Hematopoietic multipotent progenitor cell treated with erythropoietin and hydrocortisone succinate and interleukin-3 and kit ligand, for 17 days (in vitro differentiated cells): ENCODE measurements at regions not wholly inside any gene's neighbourhood (a gene's known extent, or its start where the extent isn't known, plus 50 kb on each side); places are given as distances from the start of the nearest gene placed in this dataset.

Experiments
- DNase-seq: peaks from one replicate; pipeline ENCODE4 v3.0.0-alpha.2; 2015; ENCODE audit warnings: low spot score

DNA sequence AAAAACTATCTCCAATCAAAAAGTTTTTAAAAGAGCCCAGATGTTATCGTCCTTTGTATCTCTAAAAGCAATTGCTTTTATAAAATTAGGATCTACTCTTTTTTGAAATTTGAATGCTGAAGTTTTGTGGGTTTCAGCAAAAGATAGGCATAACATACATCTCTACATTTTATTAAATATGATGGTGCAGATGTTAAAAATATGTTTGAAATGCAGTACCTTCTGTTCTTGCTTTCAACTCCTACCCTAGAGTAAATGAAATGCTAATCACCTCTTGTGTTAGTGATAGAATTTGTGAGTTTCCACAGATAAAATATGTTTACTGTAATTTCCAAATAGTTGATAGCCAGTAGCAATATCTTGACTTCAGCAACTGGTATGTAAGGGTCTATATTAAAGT lies 95.7 kb upstream of the VPREB1 start:
- no peak for DNase-seq

DNA sequence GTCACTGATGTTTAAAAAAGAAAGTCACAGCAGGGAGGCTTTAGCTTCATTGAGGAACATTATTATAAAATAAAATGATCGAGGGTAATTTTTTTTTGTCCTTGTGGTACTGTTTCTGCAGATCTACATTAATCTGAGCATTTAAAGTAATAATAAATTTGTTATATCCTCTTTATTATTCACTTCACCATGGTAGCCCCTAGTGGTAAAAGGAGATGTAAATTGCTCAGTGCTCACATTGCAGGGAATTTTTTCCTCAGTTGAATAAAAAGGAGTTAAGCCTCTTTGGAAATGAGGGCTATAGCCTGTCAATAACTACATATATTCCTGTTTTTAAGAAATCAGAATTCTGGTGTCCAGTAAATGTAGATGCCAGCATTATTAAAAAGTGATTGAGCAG lies 99.7 kb upstream of the VPREB1 start:
- DNase-seq, result no peak

DNA sequence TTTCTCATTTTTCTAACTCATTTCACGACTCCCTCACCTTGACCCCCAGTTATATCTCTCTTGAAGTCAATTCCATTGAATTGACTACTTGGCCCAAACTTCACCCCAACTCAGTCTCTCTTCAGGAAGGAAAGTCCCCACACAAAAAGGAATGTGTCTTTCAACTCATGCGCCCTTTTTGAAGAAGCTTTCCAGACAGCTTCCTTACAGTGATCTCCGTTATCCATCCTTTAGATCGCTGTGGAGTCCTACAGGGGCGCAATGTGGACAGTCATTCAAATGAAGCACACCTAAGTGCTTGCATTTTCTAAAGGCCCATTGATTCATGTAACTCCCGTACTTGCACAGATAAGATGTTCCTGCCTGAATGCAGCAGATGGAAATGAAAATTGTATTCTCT lies 101.1 kb upstream of the VPREB1 start:
- DNase-seq, result no peak

DNA sequence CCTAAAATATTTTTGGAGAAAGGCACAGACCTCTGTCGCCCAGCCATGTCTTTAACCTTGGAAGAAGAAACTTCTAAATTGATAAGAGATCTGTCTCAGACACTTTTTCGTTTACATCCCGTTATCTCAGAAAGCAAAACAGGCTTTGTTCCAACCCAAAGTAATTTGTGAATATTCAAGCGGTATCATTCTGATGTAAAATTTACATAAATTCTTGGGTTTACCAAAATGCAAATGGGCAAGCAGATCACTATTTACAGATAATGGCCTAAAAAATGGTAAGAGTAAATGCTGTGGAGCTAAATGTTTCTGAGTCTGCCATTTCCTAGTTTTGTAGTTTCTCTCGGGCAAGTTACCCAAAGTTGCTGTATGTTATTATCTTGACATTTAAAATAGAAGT lies 101.9 kb upstream of the VPREB1 start:
- no peak for DNase-seq

DNA sequence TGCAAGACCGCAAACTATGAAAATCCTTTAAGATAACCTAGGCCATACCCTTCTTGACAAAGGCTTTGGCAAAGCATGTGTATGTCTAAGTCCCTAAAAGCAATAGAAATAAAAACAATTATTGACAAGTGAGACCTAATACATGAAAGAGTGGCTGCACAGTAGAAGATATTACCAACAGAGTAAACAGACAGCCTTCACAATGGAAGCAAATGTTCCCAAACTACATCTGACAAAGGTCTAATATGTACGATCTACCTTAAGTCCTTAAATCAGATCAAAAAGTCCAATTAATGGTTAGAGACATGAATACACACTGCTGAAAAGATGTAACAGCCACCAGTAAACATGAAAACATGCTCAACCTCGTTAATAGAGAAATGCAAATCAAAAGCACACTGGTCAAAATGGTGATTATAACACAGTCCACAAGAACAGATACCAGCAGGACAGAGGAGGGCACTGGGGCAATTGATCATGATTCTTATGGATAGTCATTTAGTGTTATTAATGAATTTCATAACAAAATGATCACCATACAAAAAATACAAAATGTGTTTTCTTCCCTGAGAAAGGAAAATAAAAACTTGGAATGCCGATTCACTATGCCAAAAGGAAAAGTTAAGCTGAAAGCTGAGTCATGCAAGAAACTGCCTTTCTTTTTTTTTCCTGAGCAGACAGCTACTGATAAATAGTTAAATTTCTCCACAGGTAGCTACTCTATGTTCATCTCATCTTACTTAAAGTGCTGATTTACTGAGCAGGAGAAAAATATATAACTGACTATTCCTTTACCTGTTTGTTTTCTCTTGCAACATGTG lies 102.6 kb upstream of the VPREB1 start:
- no peak for DNase-seq

- DNase-seq, result no peak
These were observed 103.6 kb upstream of the VPREB1 start for GRCh38 chr22:22141031-22141430.

- no peak for DNase-seq
These were observed 105.2 kb upstream of the VPREB1 start for GRCh38 chr22:22139364-22139763.

DNA sequence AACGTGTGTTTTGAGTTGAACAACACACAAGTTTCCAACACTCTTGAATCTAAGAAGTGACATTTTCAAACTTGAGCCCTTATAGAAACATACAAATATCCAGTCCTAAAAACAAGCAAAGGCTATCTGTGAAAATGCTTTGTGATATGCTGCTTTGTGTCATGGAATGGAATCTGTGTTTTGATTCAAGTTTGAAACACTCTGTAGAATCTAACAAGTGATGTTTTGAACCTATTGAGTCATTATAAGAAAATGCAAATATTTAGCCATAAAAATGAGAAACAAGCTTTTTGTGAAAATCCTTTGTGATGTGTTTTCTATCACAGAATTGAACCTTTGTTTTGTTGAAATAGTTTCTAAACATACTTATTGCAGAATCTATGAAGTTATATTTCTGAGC lies 105.7 kb upstream of the VPREB1 start:
- DNase-seq, result no peak

- DNase-seq, result no peak
These were observed 106.7 kb upstream of the VPREB1 start for GRCh38 chr22:22137891-22138290.

GRCh38 chr22:22133910-22134309 lies 110.7 kb upstream of the VPREB1 start:
- no peak for DNase-seq

- DNase-seq, result no peak
These were observed 113.5 kb upstream of the VPREB1 start for GRCh38 chr22:22130953-22131608.

- no peak for DNase-seq
These were observed 115.2 kb upstream of the VPREB1 start for GRCh38 chr22:22129387-22129786.

DNA sequence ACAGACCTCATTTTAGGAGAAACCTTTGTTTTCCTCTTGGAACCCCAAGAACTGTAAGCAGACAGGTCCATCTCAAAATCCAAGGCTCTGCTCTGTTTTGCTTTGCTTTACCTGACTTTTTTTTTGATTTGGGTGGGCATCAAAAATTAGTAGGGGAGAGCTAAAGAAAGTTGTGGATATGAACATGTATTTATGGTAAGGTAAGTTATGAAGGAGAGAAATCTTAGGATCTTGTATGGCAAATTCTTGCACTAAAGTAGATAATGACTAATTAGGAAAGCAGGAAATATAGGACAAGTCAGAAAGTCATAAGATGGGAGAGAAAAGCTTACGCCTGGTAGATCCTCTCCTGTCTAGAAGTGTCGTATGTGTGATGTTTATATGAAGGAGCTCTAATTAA lies 116.1 kb upstream of the VPREB1 start:
- no peak for DNase-seq

DNA sequence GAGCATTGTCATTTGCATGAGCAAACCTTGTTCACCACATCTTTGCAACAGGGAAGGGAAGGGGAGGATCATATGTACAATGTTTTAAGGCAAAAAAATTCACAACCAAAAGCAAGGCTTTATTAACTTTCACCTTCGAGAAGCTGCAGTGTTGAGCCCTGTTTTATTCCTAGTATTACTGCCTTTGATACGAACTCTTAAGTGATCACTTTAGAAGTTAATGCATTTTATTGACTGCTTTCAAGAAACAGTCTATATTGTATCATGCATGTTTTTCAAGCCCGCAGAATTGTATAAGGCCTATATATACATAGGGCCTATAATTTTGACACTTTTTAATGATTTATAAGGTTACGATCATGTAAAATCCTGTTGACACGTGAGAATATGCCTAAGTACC lies 117.5 kb upstream of the VPREB1 start:
- no peak for DNase-seq

GRCh38 chr22:22125579-22126468 lies 118.8 kb upstream of the VPREB1 start:
- DNase-seq, result no peak

DNA sequence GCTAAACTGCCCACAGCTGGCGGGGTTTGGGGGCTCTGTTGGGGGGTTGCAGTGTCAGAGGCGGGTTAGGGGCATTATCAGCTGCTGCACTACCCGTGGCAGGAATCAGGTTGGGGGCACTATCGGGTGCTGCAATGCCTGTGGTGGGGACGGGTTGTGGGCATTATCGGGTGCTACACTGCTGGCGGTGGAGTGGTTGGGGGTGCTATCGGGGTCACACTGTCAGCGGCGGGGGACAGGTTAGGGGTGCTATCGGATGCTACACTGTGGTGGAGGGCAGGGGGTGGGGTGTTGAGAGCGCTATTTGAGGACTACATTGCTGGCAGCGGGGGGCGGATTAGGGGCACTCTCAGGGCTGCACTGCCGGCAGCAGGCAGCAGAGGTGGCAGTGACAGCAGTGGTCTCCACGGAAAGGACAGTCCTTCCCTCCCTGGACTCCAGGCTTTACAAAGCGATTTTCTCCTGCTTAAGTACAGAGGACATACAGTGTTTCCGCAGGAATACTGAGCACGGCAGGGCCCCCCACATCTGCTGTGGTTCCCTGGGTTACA lies 119.5 kb upstream of the VPREB1 start:
- DNase-seq, result no peak

- no peak for DNase-seq
These were observed 120.2 kb upstream of the VPREB1 start for GRCh38 chr22:22124374-22124773.

- DNase-seq, result no peak
These were observed 120.7 kb upstream of the VPREB1 start for GRCh38 chr22:22123960-22124278.

- DNase-seq, result no peak
These were observed 121.2 kb upstream of the VPREB1 start for GRCh38 chr22:22123118-22123959.

- no peak for DNase-seq
These were observed 122.1 kb upstream of the VPREB1 start for GRCh38 chr22:22122348-22123117.

- no peak for DNase-seq
These were observed 123.1 kb upstream of the VPREB1 start for GRCh38 chr22:22121445-22121844.
